ENCODE measurements at regions not wholly inside any gene's neighbourhood (a gene's known extent, or its start where the extent isn't known, plus 50 kb on each side); places are given as distances from the start of the nearest gene placed in this dataset.
"Not testable (repeated sequence)": the region's sequence is repeated elsewhere in the genome, so short reads cannot be mapped to it uniquely, and the experiment has no call there.

GRCh38 chr1:148292915-148293314 lies 140.8 kb upstream of the NBPF11 start:
- BruUV-seq (replicated peaks), result no TSS peak
- Mint-ChIP-seq H3K4me3 (ENCODE audit: unreplicated experiment) (no peak overlapping the region), H3K9me3 (ENCODE audit: unreplicated experiment) (no peaks in the 10 kb centered on the region), H3K27ac (ENCODE audit: low read depth, unreplicated experiment) (no peak overlapping the region), H3K36me3 (ENCODE audit: insufficient read depth, unreplicated experiment) (peaks cover 28% of the 10 kb centered on the region), H3K4me1 (ENCODE audit: insufficient read depth, unreplicated experiment) (no peaks in the 10 kb centered on the region), H3K27me3 (ENCODE audit: insufficient read depth, unreplicated experiment) (no peaks in the 10 kb centered on the region)
- TF ChIP-seq, protein P1, sequence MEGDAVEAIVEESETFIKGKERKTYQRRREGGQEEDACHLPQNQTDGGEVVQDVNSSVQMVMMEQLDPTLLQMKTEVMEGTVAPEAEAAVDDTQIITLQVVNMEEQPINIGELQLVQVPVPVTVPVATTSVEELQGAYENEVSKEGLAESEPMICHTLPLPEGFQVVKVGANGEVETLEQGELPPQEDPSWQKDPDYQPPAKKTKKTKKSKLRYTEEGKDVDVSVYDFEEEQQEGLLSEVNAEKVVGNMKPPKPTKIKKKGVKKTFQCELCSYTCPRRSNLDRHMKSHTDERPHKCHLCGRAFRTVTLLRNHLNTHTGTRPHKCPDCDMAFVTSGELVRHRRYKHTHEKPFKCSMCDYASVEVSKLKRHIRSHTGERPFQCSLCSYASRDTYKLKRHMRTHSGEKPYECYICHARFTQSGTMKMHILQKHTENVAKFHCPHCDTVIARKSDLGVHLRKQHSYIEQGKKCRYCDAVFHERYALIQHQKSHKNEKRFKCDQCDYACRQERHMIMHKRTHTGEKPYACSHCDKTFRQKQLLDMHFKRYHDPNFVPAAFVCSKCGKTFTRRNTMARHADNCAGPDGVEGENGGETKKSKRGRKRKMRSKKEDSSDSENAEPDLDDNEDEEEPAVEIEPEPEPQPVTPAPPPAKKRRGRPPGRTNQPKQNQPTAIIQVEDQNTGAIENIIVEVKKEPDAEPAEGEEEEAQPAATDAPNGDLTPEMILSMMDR (IDR thresholded peaks at IDR 0.05; ENCODE audit: unreplicated experiment), result no peak
- DNase-seq (ENCODE audit: unreplicated experiment), result no peak
- POLR2A ChIA-PET, result no interaction called here
- intact Hi-C loops (cut with micrococcal nuclease), result no loop called here
- CTCF ChIA-PET, result no interaction called here

DNA sequence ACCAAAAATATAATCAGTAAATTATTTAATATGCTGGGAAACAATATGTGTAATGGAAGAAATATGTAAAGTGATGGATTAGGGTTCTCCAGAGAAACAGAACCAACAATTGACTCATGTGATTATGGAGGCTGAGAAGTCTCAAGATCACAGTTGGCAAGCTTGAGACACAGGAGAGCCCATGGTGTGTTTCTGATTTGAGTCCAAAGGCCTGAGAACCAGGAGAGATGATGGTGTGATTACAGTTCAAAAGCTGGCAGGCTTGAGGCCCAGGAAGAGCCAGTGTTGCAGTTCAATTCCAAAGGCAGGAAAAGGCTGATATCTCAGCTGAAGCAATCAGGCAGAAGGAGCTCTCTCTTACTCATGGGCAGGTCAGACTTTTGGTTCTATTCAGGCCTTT lies 138.8 kb upstream of the NBPF11 start:
- no peak overlapping the region for H3K27ac Mint-ChIP-seq (ENCODE audit: low read depth, unreplicated experiment)
- intact Hi-C loops (cut with micrococcal nuclease), result no loop called here
- no peak for DNase-seq (ENCODE audit: unreplicated experiment)
- TF ChIP-seq, protein P1 (IDR thresholded peaks at IDR 0.05; ENCODE audit: unreplicated experiment), result no peak
- H3K9me3 Mint-ChIP-seq (ENCODE audit: unreplicated experiment), result no peaks in the 10 kb centered on the region
- ChIA-PET CTCF (no interaction called here), POLR2A (no interaction called here)
- H3K4me3 Mint-ChIP-seq (ENCODE audit: unreplicated experiment), result no peak overlapping the region
- H3K36me3 Mint-ChIP-seq (ENCODE audit: insufficient read depth, unreplicated experiment), result peaks cover 41% of the 10 kb centered on the region
- H3K27me3 Mint-ChIP-seq (ENCODE audit: insufficient read depth, unreplicated experiment), result no peaks in the 10 kb centered on the region
- H3K4me1 Mint-ChIP-seq (ENCODE audit: insufficient read depth, unreplicated experiment), result no peaks in the 10 kb centered on the region
- no TSS peak for BruUV-seq (replicated peaks)

DNA sequence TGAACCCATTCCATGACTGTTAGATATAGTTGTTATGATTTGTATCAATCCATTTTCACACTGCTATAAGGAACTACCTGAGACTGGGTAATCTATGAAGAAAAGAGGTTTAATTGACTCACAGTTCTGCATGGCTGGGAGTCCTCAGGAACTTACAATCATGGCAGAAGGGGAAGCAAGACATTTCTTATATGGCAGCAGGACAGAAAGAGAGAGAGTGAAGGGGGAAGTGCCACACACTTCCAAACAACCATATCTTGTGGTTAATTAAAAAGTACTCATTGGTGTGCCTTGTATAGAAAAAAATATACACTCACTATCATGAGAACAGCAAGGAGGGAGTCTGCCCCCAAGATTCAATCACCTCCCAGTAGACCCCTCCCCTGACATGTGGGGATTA lies 137.6 kb upstream of the NBPF11 start:
- CTCF ChIA-PET, result no interaction called here
- H3K4me1 Mint-ChIP-seq (ENCODE audit: insufficient read depth, unreplicated experiment), result no peaks in the 10 kb centered on the region
- BruUV-seq (replicated peaks), result no TSS peak
- H3K4me3 Mint-ChIP-seq (ENCODE audit: unreplicated experiment), result no peak overlapping the region
- H3K27me3 Mint-ChIP-seq (ENCODE audit: insufficient read depth, unreplicated experiment), result no peaks in the 10 kb centered on the region
- POLR2A ChIA-PET, result no interaction called here
- H3K27ac Mint-ChIP-seq (ENCODE audit: low read depth, unreplicated experiment), result no peak overlapping the region
- TF ChIP-seq, protein P1 (IDR thresholded peaks at IDR 0.05; ENCODE audit: unreplicated experiment), result no peak
- H3K9me3 Mint-ChIP-seq (ENCODE audit: unreplicated experiment), result no peaks in the 10 kb centered on the region
- no peak for DNase-seq (ENCODE audit: unreplicated experiment)
- intact Hi-C loops (cut with micrococcal nuclease), result no loop called here
- H3K36me3 Mint-ChIP-seq (ENCODE audit: insufficient read depth, unreplicated experiment), result peaks cover 35% of the 10 kb centered on the region

DNA sequence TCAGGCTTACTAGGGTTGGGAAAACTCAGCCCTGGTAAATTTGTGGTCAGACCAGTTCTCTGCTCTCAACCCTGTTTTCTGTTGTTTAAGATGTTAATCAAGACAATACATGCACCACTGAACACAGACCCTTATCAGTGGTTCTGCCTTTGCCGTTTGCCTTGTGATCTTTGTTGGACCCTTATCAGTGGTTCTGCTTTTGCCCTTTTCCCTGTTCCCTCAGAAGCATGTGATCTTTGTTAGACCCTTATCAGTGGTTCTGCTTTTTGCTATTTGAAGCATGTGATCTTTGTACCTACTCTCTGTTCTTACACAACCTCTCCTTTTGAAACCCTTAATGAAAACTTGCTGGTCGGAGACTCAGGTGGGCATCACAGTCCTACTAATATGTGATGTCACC lies 133.9 kb upstream of the NBPF11 start:
- POLR2A ChIA-PET; intact Hi-C loops (cut with micrococcal nuclease); BruUV-seq (replicated peaks); DNase-seq (ENCODE audit: unreplicated experiment); H3K4me1 Mint-ChIP-seq (ENCODE audit: insufficient read depth, unreplicated experiment); H3K9me3 Mint-ChIP-seq (ENCODE audit: unreplicated experiment); H3K27me3 Mint-ChIP-seq (ENCODE audit: insufficient read depth, unreplicated experiment); H3K4me3 Mint-ChIP-seq (ENCODE audit: unreplicated experiment); H3K27ac Mint-ChIP-seq (ENCODE audit: low read depth, unreplicated experiment); CTCF ChIA-PET: not testable (repeated sequence)
- H3K36me3 Mint-ChIP-seq (ENCODE audit: insufficient read depth, unreplicated experiment), result peaks cover 35% of the 10 kb centered on the region

DNA sequence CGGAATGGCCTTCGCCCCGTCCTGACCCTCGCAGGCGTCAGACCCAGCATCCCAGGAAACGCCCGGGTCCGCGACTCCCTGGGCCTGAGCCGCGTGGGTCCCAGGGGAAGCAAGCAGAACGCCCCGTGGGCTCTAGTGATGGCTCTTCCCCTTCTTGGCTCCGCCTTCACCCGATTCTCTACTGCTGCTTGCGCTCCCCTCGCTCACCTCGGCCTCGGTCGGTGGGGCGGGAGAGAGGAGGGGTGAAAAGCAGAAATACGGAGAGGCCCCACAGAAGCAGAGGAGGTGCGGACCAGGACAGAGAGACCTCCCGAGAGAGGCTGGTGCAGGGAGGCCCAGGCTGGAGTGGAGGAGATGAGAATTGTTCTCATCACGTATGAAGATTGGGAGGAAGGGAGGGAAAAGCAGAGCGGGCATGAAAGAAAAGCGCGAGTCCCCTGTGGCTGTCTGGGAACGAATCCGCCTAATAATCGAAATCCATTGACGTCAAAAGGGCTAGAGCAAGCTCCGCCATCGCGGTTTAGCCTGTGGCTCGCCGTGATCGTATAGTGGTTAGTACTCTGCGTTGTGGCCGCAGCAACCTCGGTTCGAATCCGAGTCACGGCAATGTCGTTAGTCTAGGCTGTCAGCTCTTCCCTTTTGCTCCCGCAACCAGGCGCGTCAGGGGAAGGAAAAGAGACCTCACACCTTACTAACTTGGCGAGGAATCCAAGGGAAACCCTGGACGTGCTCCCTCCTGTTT lies 128.9 kb upstream of the NBPF11 start:
- POLR2A ChIA-PET; H3K27ac Mint-ChIP-seq (ENCODE audit: low read depth, unreplicated experiment); H3K4me3 Mint-ChIP-seq (ENCODE audit: unreplicated experiment); BruUV-seq (replicated peaks); H3K27me3 Mint-ChIP-seq (ENCODE audit: insufficient read depth, unreplicated experiment); DNase-seq (ENCODE audit: unreplicated experiment); CTCF ChIA-PET; intact Hi-C loops (cut with micrococcal nuclease): not testable (repeated sequence)
- peaks cover 15% of the 10 kb centered on the region for H3K9me3 Mint-ChIP-seq (ENCODE audit: unreplicated experiment)
- H3K4me1 Mint-ChIP-seq (ENCODE audit: insufficient read depth, unreplicated experiment), result peaks cover 31% of the 10 kb centered on the region
- H3K36me3 Mint-ChIP-seq (ENCODE audit: insufficient read depth, unreplicated experiment), result peaks cover 13% of the 10 kb centered on the region

GRCh38 chr1:148279002-148279542 lies 127.0 kb upstream of the NBPF11 start:
- POLR2A ChIA-PET, result interaction anchor here (0.8 to 3.7 kb wide), 4 partner anchors 15 to 69 kb away, joined by 5 to 32 read pairs (median 11); no protein-coding TSS in a partner anchor
- DNase-seq (ENCODE audit: unreplicated experiment), result peak; percentile 85
- H3K27me3 Mint-ChIP-seq (ENCODE audit: insufficient read depth, unreplicated experiment); intact Hi-C loops (cut with micrococcal nuclease); BruUV-seq (replicated peaks): not testable (repeated sequence)
- Mint-ChIP-seq H3K4me3 (ENCODE audit: unreplicated experiment) (peak overlapping the region; percentile 45), H3K9me3 (ENCODE audit: unreplicated experiment) (peaks cover 15% of the 10 kb centered on the region), H3K36me3 (ENCODE audit: insufficient read depth, unreplicated experiment) (peaks cover 13% of the 10 kb centered on the region), H3K27ac (ENCODE audit: low read depth, unreplicated experiment) (peak overlapping the region; percentile 99), H3K4me1 (ENCODE audit: insufficient read depth, unreplicated experiment) (peaks cover 31% of the 10 kb centered on the region)
- CTCF ChIA-PET, result interaction anchor here (0.6 kb wide), 2 partner anchors 578 to 629 kb away, joined by 3 read pairs; no protein-coding TSS in a partner anchor

DNA sequence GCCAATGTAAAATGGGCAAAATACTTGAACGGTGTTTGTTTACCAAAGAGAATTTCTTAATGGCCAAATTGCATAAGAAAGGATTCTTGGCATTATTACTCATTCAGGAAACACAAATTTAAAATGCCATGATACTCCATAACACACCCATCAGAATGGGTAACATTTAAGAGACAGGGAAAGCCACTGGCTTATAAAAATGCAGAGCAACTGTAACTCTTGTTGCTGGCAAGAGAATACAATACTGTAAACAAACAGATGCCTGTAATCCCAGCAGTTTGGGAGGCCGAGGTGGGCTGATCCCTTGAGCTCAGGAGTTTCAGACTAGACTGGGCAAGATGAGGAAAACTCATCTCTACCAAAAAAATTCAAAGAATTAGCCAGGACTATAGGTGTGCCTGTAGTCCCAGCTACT lies 125.8 kb upstream of the NBPF11 start:
- peaks cover 15% of the 10 kb centered on the region for H3K9me3 Mint-ChIP-seq (ENCODE audit: unreplicated experiment)
- intact Hi-C loops (cut with micrococcal nuclease); H3K27me3 Mint-ChIP-seq (ENCODE audit: insufficient read depth, unreplicated experiment); BruUV-seq (replicated peaks): not testable (repeated sequence)
- peaks cover 31% of the 10 kb centered on the region for H3K4me1 Mint-ChIP-seq (ENCODE audit: insufficient read depth, unreplicated experiment)
- ChIA-PET POLR2A (interaction anchor here (1.8 to 3.7 kb wide), 3 partner anchors 14 to 57 kb away, joined by 5 to 32 read pairs (median 16); no protein-coding TSS in a partner anchor), CTCF (interaction anchor here (0.6 to 0.7 kb wide), 4 partner anchors 8 to 1030 kb away, joined by 3 to 4 read pairs (median 3); no protein-coding TSS in a partner anchor)
- peaks cover 13% of the 10 kb centered on the region for H3K36me3 Mint-ChIP-seq (ENCODE audit: insufficient read depth, unreplicated experiment)
- H3K4me3 Mint-ChIP-seq (ENCODE audit: unreplicated experiment), result peak overlapping the region; percentile 64
- peak overlapping the region; percentile 99 for H3K27ac Mint-ChIP-seq (ENCODE audit: low read depth, unreplicated experiment)
- DNase-seq (ENCODE audit: unreplicated experiment), result peak; percentile 85
